Stimulated activated CD4-positive, alpha-beta T cell treated with anti-CD3 and anti-CD28 coated beads, Interleukin-1b, Interleukin-23, amount 100 ng/mL, for 48 hours (primary cell): ENCODE measurements at regions not wholly inside any gene's neighbourhood (a gene's known extent, or its start where the extent isn't known, plus 50 kb on each side); places are given as distances from the start of the nearest gene placed in this dataset.

Experiments used
- DNase-seq: peaks from one replicate; pipeline ENCODE4 v3.0.0-alpha.2; 2020

DNA sequence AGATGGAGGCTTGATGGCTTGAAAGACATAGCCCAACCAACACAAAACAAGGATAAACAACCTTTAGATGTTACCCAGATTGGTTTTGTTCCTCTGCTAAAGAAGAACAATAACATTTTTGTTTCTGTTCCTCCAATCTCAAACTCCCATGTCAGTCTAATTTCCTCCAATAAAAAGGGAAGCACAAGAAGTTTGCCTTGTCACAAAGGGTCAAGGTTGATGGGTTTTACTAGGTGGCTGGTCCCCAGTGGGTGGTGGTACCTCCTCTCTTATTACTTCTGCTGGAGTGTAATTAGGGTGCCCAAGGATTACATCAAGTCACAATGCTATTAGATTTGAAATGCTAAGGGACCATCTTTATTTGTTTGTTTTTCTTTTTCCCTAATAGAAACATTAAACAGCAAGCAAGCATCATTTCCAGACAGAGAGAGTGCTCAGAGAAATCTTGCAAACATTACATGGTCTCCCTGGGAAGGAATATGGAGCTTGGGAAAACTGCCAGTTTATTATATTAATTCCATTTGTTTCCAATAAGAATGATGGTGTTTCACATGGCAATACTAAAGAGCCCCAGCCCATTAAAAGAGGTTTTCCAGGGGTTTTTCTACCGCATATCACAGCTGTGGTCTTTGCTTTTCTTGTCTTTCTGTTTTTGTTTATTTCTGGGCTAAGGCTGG lies 78.3 kb upstream of the AOAH start:
- DNase-seq: no peak

DNA sequence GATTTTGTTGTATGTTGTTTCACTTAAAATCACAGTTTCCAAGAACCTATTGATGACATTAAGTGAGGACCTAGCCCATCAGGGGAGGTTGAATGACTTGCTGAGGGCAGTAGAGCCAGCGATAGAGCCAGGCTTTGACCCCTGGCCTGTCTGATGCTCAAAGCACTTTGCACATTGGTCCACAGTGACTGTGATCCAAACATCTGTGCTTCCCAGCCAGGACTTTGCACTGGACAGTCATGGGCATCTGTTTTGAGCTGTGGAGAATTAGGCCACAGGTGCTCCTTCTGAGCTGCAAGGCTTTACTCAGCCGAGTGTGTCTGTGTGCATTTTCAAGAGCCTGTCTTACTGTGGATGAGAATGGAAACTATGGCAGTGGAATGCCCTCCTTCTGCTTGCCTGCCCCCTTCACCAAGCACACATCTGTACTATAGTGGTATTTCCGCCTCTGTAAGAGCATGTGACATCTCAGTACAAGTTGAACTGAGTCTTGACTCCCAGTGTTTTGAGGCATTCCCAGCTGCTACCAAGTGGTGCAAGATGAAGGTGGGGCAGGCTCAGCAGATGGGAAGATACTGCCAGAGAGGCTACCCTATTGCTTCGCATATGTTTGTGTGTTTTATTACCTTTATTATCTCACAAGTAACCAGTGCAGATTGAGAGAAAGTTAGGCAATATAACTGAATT lies 72.7 kb upstream of the AOAH start:
- no peak for DNase-seq

DNA sequence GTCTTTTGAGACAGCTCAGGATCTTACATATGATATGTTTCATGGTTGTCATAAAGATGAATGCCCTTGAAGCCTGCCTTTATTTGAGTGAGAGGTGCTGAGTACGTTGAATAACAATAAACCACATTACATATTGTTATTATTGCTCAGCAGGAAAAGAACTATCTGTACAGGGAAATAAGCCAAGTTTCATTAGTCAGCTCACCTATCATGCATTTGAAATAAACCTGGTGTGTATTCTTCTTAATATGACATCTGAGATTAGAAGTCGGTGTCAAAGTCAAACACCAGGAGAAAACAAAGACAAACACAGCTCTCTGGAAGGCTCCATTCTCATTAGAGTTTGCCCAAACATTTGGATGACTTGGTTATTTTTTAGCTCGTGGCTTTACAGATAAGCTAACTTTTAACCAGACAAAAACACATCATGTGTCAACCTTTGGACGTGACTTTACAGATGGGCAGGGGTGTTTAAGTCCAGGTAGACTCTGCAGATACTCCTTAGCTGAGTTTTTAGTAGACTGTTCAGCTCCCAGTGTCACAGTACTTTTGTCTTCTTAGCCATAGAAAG lies 71.2 kb upstream of the AOAH start:
- DNase-seq: no peak

DNA sequence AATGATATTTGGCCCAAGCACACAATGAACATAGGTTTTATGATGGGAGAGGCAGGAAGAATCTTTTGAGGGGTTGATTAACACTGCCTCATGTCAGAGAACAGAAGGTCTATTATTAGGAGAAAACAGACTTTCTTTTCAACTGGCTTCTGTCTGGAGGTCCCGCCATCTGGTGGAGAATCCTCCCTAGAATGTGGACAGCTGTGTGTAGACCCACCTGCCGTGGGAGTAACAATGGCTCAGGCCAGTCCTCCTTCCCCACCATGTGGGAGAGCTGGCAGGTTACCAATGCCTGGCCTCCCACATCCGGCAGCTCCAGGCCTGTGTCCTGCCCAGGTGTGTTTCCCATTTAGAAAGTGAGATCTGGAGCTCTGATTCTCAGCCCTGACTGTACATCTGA lies 70.4 kb upstream of the AOAH start:
- no peak for DNase-seq

DNA sequence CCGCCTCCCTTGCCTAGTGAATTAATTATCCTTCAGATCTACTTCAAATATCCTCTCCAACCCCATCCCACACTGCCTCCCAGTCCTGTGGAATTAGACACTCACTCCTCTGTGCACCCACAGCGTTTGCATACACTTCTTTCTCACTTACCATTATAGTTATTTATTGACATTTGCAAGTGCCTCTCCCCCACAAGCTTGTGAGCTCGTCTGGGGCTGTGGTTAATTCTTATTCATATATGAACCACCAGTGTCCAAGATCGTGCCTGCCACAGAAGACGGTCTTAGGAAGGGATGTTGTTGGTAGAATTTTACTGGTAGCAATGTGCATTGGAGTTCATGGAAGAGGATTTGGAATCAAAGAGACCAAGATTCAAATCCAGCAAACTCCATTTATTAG lies 68.1 kb upstream of the AOAH start:
- DNase-seq: no peak

DNA sequence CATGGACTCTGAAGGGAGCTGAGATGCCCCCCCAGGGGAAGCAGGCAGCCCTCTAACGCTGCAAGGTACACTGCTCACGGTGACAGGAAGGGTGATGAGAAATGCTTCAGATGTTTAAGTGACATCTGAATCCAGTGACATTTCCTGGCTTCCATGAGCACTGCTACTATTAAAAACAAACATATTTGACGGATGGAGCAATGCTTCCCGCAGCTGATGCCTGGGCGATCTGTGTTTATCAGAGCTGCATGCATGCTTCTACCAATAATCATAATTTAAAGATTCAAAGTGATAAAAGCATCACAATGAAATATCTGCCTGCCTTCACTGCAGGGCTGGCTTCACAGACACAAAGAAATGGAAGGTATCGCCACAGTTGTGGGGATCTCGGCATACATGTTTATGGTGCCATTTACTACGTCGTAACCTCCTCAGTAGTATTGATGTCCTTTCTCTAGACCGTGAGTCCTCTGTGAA lies 66.1 kb upstream of the AOAH start:
- no peak for DNase-seq

DNA sequence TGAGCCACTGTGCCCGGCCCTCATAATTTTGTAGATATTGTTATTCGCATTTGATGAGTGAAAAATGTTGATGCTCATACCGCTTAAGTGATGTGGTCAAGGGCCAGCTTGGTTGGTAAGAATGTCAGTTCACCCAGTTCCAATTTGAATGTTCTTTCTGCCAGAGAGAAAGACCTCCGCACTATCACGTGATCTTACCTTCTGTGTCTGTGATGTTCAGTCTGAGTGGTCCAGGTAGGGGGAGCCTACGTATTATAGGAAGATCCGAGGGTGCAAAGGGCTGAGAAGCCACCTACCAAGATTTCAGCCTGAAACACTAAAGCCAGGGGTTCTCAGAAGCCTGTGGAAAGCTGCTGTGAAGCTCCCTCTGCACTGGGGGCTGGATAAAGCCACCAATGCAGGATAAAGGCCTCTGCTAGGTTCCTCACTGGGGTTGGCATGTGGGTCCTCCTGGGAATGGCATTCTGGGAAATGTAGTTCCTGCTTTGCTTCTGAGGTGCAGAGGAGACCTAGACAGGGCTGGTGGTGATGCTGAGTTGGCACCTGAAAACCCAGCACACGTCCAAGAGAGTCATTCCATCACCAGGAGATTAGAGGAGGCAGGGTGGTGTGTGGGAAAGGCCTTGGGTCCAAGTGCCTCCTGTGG lies 64.7 kb upstream of the AOAH start:
- no peak for DNase-seq

DNA sequence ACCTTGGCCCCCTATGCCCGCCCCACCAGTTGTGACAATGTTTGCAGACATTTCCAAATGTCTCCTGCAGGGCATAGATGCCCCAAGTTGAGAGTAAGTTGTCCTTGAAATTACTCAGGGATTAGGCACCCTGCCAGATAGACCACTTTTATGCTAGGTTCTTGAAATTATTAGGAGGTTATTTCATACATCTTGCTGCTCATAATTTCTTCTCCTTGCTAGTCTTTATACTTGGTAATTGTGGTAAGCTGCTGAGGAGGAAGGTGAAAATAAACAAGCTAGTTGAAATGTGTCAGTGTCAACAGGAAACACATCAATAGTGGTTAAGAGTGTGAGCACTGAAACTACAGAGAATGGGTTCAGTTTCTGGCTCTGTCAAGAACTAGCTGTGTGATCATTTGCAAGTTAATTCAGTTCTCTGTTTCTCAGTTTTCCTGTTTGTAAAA lies 63.7 kb upstream of the AOAH start:
- no peak for DNase-seq

DNA sequence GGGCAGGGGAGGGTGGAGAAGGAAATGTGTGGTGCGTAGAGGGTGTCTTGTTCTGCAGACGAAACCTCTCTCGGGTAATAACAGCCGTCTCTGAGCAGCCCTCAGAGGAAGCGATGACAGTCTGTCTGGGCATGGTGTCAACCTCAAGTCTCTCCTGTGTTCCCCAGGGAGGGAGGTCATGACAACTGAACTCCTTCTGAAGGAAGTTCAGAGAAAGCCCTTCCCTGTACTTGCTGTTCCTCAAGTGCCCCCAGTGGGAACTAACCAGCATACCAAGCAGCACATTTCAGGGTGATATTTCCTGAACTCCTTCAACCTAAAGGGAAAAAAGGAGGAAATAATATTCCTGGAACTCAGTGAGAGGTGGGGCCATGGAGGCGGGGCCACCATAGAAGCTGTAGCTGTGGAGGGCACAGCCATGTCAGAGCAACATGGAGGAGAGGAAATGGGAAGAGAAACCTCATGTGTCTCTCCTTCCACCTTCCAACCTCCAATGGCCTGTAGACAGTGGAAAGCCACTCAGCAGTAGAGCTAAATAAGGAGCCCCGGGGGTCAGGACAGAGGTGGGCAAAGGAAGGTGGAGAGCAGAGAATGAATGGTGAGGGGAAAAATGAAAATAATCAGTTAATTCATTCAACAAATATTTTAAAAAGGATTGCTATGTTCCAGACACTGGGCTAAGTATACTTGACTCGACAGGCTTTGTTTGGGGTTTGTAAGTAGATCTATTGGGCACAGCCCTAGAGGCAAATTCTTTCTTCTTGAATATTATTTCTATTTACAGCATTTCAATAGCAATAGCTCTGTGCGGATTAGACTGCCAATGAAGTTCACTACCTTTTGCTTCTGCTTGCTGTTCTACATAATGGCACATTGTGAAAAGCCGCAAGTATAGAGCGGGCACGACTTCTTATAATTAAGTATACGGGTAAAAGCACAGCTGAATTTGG lies 61.0 kb upstream of the AOAH start:
- peak; percentile 46 for DNase-seq

DNA sequence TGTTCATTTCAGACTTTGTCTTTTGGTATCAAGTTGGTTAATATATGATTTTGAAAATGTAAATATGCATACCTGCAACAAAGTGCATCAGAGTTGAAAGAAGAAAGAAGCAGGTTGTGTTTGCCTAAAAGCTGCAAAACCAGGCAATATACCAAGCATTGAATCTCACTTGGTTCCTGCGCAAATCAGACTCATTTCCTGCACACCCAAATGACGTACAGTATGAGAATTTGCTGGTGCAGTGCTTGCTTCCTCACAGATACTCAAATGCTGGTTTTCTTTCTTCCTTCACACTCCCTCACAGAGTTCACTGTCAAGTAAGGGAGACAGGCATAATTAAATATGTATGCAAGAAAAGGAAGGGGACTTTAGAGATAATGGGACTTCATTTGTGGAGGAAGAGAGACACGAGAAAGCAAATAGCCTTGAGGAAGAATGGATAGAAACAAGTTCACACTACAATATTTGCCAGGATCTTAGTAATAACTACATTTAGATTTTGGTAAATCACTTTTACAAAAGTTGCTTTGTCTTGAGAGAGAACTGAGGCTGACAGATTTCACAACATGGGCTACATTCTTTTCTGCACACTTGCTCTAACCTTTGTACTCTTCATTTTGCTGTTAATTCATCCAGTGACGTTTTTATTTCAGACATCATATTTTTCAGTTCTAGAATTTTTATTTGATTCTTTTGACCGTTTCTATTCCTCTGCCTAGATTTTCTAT lies 56.9 kb upstream of the AOAH start:
- DNase-seq: no peak

DNA sequence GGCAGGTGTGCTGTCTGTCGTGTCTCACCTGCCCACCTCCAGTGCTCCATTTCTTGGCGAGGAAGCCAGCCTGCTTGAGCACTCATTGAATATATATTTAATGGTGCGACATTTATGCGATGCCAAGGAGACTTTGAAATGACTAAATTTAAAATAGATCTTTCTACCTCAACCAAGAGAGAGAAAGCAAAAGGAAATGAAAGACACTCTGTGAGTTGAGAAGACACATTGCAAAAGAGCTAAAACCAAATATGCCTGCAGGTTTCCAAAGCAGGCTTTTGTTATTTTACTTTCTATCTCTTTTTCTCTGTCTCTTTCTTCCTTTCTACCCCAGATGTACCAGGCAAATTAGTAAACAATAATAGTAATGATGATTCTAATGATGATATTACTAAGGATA lies 53.6 kb upstream of the AOAH start:
- DNase-seq: no peak

DNA sequence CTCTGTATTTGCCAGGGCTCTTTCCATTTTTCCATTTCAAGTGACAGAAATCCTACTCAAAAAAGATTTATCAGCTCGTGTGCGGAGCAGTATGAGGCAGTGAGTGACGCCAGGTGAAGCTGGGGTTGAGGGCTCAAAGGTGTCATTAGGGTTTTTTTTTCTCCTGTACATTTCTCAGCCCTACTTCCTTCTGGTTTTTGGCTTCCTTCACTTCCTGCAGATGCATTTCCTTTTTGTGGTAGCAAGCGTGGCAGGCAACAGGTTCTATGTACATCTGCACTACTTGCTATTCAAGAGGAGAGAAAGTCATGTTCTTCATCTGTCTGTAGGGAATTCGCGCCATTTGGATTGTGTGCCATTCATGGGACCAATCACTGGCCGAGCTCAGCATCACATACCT lies 52.8 kb upstream of the AOAH start:
- DNase-seq: no peak

DNA sequence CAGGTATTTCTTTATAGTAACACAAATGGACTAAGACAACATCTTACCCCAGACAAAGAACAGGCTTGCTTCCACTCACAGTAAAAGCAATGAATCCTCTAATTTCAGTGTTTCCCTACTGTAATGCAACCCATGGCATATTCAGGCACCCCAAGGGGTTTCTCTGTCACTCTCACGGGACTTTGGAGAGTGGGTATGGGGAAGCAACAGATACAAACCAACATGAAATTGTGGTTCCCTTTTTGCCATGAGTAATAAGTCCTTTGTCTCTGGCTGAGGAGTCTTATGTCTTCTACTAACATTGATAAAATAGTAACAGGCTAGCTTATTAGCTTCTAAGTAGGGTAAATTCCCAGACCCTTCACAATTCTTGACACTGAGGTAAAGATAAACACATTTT lies 51.4 kb upstream of the AOAH start:
- no peak for DNase-seq

DNA sequence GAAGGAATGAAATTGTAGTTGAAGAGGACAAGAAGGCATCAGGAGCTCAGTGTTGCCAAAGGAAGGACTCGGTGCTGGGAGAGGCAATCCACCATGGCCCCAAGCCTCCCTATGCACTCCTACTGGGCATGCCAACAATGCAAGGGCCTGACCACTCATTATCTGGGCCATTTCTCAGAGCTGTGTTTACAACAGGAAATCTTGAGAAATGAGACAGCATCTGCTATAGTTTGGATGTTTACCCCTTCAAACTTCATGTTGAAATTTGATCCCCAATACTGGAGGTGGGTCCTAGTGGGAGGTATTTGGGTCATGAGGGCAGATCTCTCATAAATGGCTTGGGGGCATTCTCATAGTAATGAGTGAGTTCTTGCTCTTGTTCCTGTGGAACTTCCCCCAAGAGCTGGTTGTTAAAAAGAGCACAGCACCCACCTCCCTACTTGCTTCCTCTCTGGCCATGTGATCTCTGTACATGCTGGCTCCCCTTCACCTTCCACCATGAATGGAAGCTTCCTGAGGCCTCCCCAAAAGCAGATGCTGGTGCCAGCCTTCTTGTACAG lies 50.8 kb upstream of the AOAH start:
- no peak for DNase-seq
